ENCODE measurements at regions not wholly inside any gene's neighbourhood (a gene's known extent, or its start where the extent isn't known, plus 50 kb on each side); places are given as distances from the start of the nearest gene placed in this dataset.

- TF ChIP-seq ZBTB7A (IDR thresholded peaks at IDR 0.05; ENCODE audit: low read depth) (no peak), TCF12 (IDR thresholded peaks at IDR 0.05; ENCODE audit: low read depth) (no peak)
These were observed 856.4 kb downstream of the RNF144A start for GRCh38 chr2:7773362-7774360.

- no peak for TF ChIP-seq CEBPB (IDR thresholded peaks at IDR 0.05)
- TF ChIP-seq FOXM1 (IDR thresholded peaks at IDR 0.05; ENCODE audit: borderline replicate concordance, low read depth) = no peak
- TF ChIP-seq ZBTB7A (IDR thresholded peaks at IDR 0.05; ENCODE audit: low read depth) = no peak
- TF ChIP-seq, protein P1, sequence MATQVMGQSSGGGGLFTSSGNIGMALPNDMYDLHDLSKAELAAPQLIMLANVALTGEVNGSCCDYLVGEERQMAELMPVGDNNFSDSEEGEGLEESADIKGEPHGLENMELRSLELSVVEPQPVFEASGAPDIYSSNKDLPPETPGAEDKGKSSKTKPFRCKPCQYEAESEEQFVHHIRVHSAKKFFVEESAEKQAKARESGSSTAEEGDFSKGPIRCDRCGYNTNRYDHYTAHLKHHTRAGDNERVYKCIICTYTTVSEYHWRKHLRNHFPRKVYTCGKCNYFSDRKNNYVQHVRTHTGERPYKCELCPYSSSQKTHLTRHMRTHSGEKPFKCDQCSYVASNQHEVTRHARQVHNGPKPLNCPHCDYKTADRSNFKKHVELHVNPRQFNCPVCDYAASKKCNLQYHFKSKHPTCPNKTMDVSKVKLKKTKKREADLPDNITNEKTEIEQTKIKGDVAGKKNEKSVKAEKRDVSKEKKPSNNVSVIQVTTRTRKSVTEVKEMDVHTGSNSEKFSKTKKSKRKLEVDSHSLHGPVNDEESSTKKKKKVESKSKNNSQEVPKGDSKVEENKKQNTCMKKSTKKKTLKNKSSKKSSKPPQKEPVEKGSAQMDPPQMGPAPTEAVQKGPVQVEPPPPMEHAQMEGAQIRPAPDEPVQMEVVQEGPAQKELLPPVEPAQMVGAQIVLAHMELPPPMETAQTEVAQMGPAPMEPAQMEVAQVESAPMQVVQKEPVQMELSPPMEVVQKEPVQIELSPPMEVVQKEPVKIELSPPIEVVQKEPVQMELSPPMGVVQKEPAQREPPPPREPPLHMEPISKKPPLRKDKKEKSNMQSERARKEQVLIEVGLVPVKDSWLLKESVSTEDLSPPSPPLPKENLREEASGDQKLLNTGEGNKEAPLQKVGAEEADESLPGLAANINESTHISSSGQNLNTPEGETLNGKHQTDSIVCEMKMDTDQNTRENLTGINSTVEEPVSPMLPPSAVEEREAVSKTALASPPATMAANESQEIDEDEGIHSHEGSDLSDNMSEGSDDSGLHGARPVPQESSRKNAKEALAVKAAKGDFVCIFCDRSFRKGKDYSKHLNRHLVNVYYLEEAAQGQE (IDR thresholded peaks at IDR 0.05; ENCODE audit: low read depth) = no peak
- TF ChIP-seq TAF1 (IDR thresholded peaks at IDR 0.05; ENCODE audit: low read depth) = no peak
- no peak for TF ChIP-seq CREB1 (IDR thresholded peaks at IDR 0.05; ENCODE audit: low read depth)
- no peak for TF ChIP-seq YY1 (IDR thresholded peaks at IDR 0.05; ENCODE audit: low read depth)
- TF ChIP-seq RAD21 (IDR thresholded peaks at IDR 0.05; ENCODE audit: low read depth) = no peak
- no peak for TF ChIP-seq EP300 (IDR thresholded peaks at IDR 0.05; ENCODE audit: borderline replicate concordance)
- no peak for TF ChIP-seq EGR1 (IDR thresholded peaks at IDR 0.05)
- TF ChIP-seq USF1 (IDR thresholded peaks at IDR 0.05) = no peak
- TF ChIP-seq MAX (IDR thresholded peaks at IDR 0.05) = no peak
- TF ChIP-seq TEAD4 (IDR thresholded peaks at IDR 0.05) = no peak
These were observed 857.3 kb downstream of the RNF144A start for GRCh38 chr2:7774481-7774880.

- no peak for TF ChIP-seq TCF12 (IDR thresholded peaks at IDR 0.05; ENCODE audit: low read depth)
- TF ChIP-seq MAX (IDR thresholded peaks at IDR 0.05) = no peak
- no peak for TF ChIP-seq CEBPB (IDR thresholded peaks at IDR 0.05)
- no peak for TF ChIP-seq FOXM1 (IDR thresholded peaks at IDR 0.05; ENCODE audit: borderline replicate concordance, low read depth)
- no peak for TF ChIP-seq YY1 (IDR thresholded peaks at IDR 0.05; ENCODE audit: low read depth)
- no peak for TF ChIP-seq CREB1 (IDR thresholded peaks at IDR 0.05; ENCODE audit: low read depth)
- TF ChIP-seq USF1 (IDR thresholded peaks at IDR 0.05) = no peak
- TF ChIP-seq, protein P1 (IDR thresholded peaks at IDR 0.05; ENCODE audit: low read depth) = no peak
- no peak for TF ChIP-seq TEAD4 (IDR thresholded peaks at IDR 0.05)
- TF ChIP-seq RAD21 (IDR thresholded peaks at IDR 0.05; ENCODE audit: low read depth) = no peak
These were observed 860.5 kb downstream of the RNF144A start for GRCh38 chr2:7777668-7778067.

DNA sequence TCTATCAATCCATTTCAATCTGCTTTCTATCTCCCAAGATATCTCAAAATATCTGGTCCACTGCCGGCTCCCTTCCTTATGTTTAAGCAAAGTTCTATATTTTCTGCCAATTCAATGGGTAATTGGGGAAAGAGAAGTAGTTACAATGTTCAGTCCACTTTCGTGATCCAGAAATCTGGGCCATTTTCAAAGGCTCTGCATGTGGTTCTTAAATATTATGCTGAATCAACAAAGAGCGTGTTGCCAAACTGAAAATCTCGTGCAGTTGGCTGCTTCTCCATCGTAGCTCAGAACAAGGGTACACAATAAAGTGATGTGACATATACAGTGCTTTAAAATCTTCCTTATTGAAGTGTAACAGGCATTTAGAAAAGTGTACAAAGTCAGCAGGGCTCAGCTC is 863.1 kb downstream of the RNF144A start:
- TF ChIP-seq MAX (IDR thresholded peaks at IDR 0.05) (no peak), EGR1 (IDR thresholded peaks at IDR 0.05) (no peak), NFIC (IDR thresholded peaks at IDR 0.05) (no peak), TEAD4 (IDR thresholded peaks at IDR 0.05) (no peak)

DNA sequence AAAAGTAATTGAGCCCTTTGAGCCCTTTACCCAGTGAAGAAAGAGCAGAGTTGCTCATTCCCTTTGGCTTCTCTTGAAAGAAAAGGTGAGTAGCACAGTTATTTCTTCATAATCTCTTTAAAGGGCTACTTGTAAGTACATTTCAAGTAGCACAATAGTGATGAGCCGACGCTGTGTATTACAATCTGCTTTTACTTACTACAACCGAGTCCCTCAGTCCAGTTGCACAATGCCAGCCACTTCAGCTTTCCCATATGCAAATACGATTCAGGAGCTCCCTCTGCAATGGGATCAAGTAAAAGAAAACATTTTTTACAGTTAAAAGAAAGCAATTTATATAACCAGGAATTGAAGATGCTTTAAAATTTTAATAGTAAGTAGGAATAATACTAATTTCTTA is 868.5 kb downstream of the RNF144A start:
- TF ChIP-seq CEBPB (IDR thresholded peaks at IDR 0.05) (no peak), EP300 (IDR thresholded peaks at IDR 0.05; ENCODE audit: borderline replicate concordance) (no peak), CREB1 (IDR thresholded peaks at IDR 0.05; ENCODE audit: low read depth) (no peak), NFIC (IDR thresholded peaks at IDR 0.05) (no peak), EGR1 (IDR thresholded peaks at IDR 0.05) (no peak), TCF12 (IDR thresholded peaks at IDR 0.05; ENCODE audit: low read depth) (no peak), USF1 (IDR thresholded peaks at IDR 0.05) (no peak), FOXM1 (IDR thresholded peaks at IDR 0.05; ENCODE audit: borderline replicate concordance, low read depth) (no peak), MAX (IDR thresholded peaks at IDR 0.05) (no peak), ZBTB7A (IDR thresholded peaks at IDR 0.05; ENCODE audit: low read depth) (no peak), TEAD4 (IDR thresholded peaks at IDR 0.05) (no peak), TAF1 (IDR thresholded peaks at IDR 0.05; ENCODE audit: low read depth) (no peak), YY1 (IDR thresholded peaks at IDR 0.05; ENCODE audit: low read depth) (no peak), RAD21 (IDR thresholded peaks at IDR 0.05; ENCODE audit: low read depth) (no peak)
- TF ChIP-seq, protein P1 (IDR thresholded peaks at IDR 0.05; ENCODE audit: low read depth) = no peak
